ENCODE measurements at regions not wholly inside any gene's neighbourhood (a gene's known extent, or its start where the extent isn't known, plus 50 kb on each side); places are given as distances from the start of the nearest gene placed in this dataset.
"Not testable (repeated sequence)": the region's sequence is repeated elsewhere in the genome, so short reads cannot be mapped to it uniquely, and the experiment has no call there.

- H3K36me3 ChIP-seq (ENCODE audit: control insufficient read depth in 1 of 2, insufficient read depth in 2 of 2, low read length in 2 of 2): no peaks in the 10 kb centered on the region
- no peak overlapping the region for H2BK12ac ChIP-seq (ENCODE audit: low read length)
- no peak overlapping the region for H2BK5ac ChIP-seq (ENCODE audit: low read depth, low read length, poor library complexity)
- no peak overlapping the region for H3K18ac ChIP-seq (ENCODE audit: low read length)
- H4K8ac ChIP-seq (ENCODE audit: low read depth, low read length): no peak overlapping the region
- H4K91ac ChIP-seq (ENCODE audit: low read depth, low read length): no peak overlapping the region
- H3K4me1 ChIP-seq (ENCODE audit: control insufficient read depth in 1 of 2, insufficient read depth in 2 of 2, low read length in 2 of 2): no peaks in the 10 kb centered on the region
- no peaks in the 10 kb centered on the region for H3K79me1 ChIP-seq (ENCODE audit: low read length)
- no peak overlapping the region for H2AFZ ChIP-seq (ENCODE audit: insufficient read depth, low read length, poor library complexity)
- H3K9ac ChIP-seq (ENCODE audit: low read length): no peak overlapping the region
- H3K27me3 ChIP-seq (ENCODE audit: insufficient read depth, low read length): no peaks in the 10 kb centered on the region
- no peak overlapping the region for H2AK5ac ChIP-seq (ENCODE audit: low read length)
- no peak overlapping the region for H3K4me3 ChIP-seq (ENCODE audit: low read depth, low read length)
- no peak overlapping the region for H4K12ac ChIP-seq (ENCODE audit: low read depth, low read length)
- H3K4ac ChIP-seq (ENCODE audit: low read depth, low read length): no peak overlapping the region
- no peak overlapping the region for H3K4me2 ChIP-seq (ENCODE audit: low read length)
- no peak for DNase-seq
- H3K79me2 ChIP-seq (ENCODE audit: control insufficient read depth, insufficient read depth, low read length, poor library complexity): no peaks in the 10 kb centered on the region
- no peak overlapping the region for H2BK120ac ChIP-seq (ENCODE audit: insufficient read depth, low read length, poor library complexity)
- H3K23ac ChIP-seq (ENCODE audit: low read length): no peak overlapping the region
- H3K14ac ChIP-seq (ENCODE audit: low read length): no peak overlapping the region
- no CpG with 5 or more reads among the region's 3 CpGs for WGBS (ENCODE audit: extremely low coverage, insufficient coverage, insufficient read length)
- H3K27ac ChIP-seq (ENCODE audit: low read depth, low read length): no peak overlapping the region
- no peaks in the 10 kb centered on the region for H3K9me3 ChIP-seq (ENCODE audit: insufficient read depth, low read depth, low read length)
These were observed 213.9 kb upstream of the TBL1XR1 start for GRCh38 chr3:177411201-177411600.

- H3K36me3 ChIP-seq (ENCODE audit: control insufficient read depth in 1 of 2, insufficient read depth in 2 of 2, low read length in 2 of 2); H3K9ac ChIP-seq (ENCODE audit: low read length); H3K9me3 ChIP-seq (ENCODE audit: insufficient read depth, low read depth, low read length); H3K4me2 ChIP-seq (ENCODE audit: low read length); H4K12ac ChIP-seq (ENCODE audit: low read depth, low read length); H2AK5ac ChIP-seq (ENCODE audit: low read length); DNase-seq; H2BK5ac ChIP-seq (ENCODE audit: low read depth, low read length, poor library complexity); H3K18ac ChIP-seq (ENCODE audit: low read length); H3K4me3 ChIP-seq (ENCODE audit: low read depth, low read length); H3K23ac ChIP-seq (ENCODE audit: low read length); H3K27ac ChIP-seq (ENCODE audit: low read depth, low read length); H4K8ac ChIP-seq (ENCODE audit: low read depth, low read length); H3K79me1 ChIP-seq (ENCODE audit: low read length); H2BK120ac ChIP-seq (ENCODE audit: insufficient read depth, low read length, poor library complexity); H3K27me3 ChIP-seq (ENCODE audit: insufficient read depth, low read length); H4K91ac ChIP-seq (ENCODE audit: low read depth, low read length); H3K79me2 ChIP-seq (ENCODE audit: control insufficient read depth, insufficient read depth, low read length, poor library complexity); H3K4ac ChIP-seq (ENCODE audit: low read depth, low read length); H3K4me1 ChIP-seq (ENCODE audit: control insufficient read depth in 1 of 2, insufficient read depth in 2 of 2, low read length in 2 of 2); H2BK12ac ChIP-seq (ENCODE audit: low read length); H2AFZ ChIP-seq (ENCODE audit: insufficient read depth, low read length, poor library complexity); H3K14ac ChIP-seq (ENCODE audit: low read length): not testable (repeated sequence)
- WGBS (ENCODE audit: extremely low coverage, insufficient coverage, insufficient read length): no CpG with 5 or more reads among the region's 32 CpGs
These were observed 215.4 kb upstream of the TBL1XR1 start for GRCh38 chr3:177412677-177413170.

GRCh38 chr3:177414093-177414492 is 216.8 kb upstream of the TBL1XR1 start:
- no peak overlapping the region for H2AK5ac ChIP-seq (ENCODE audit: low read length)
- H4K8ac ChIP-seq (ENCODE audit: low read depth, low read length): no peak overlapping the region
- H2BK5ac ChIP-seq (ENCODE audit: low read depth, low read length, poor library complexity): no peak overlapping the region
- H3K79me1 ChIP-seq (ENCODE audit: low read length): no peaks in the 10 kb centered on the region
- no peak overlapping the region for H3K4me2 ChIP-seq (ENCODE audit: low read length)
- H4K12ac ChIP-seq (ENCODE audit: low read depth, low read length): no peak overlapping the region
- no peak overlapping the region for H2AFZ ChIP-seq (ENCODE audit: insufficient read depth, low read length, poor library complexity)
- no peak overlapping the region for H3K18ac ChIP-seq (ENCODE audit: low read length)
- H3K27ac ChIP-seq (ENCODE audit: low read depth, low read length): no peak overlapping the region
- H3K4me1 ChIP-seq (ENCODE audit: control insufficient read depth in 1 of 2, insufficient read depth in 2 of 2, low read length in 2 of 2): no peaks in the 10 kb centered on the region
- H3K23ac ChIP-seq (ENCODE audit: low read length): no peak overlapping the region
- no peaks in the 10 kb centered on the region for H3K27me3 ChIP-seq (ENCODE audit: insufficient read depth, low read length)
- H3K36me3 ChIP-seq (ENCODE audit: control insufficient read depth in 1 of 2, insufficient read depth in 2 of 2, low read length in 2 of 2): no peaks in the 10 kb centered on the region
- H2BK12ac ChIP-seq (ENCODE audit: low read length): no peak overlapping the region
- no peak overlapping the region for H3K4me3 ChIP-seq (ENCODE audit: low read depth, low read length)
- no peak for DNase-seq
- H3K9ac ChIP-seq (ENCODE audit: low read length): no peak overlapping the region
- no peak overlapping the region for H2BK120ac ChIP-seq (ENCODE audit: insufficient read depth, low read length, poor library complexity)
- no peak overlapping the region for H4K91ac ChIP-seq (ENCODE audit: low read depth, low read length)
- H3K14ac ChIP-seq (ENCODE audit: low read length): no peak overlapping the region
- no peaks in the 10 kb centered on the region for H3K9me3 ChIP-seq (ENCODE audit: insufficient read depth, low read depth, low read length)
- no peak overlapping the region for H3K4ac ChIP-seq (ENCODE audit: low read depth, low read length)
- WGBS (ENCODE audit: extremely low coverage, insufficient coverage, insufficient read length): no CpG with 5 or more reads among the region's 6 CpGs
- H3K79me2 ChIP-seq (ENCODE audit: control insufficient read depth, insufficient read depth, low read length, poor library complexity): no peaks in the 10 kb centered on the region

GRCh38 chr3:177418787-177419186 is 221.5 kb upstream of the TBL1XR1 start:
- no peak overlapping the region for H2AK5ac ChIP-seq (ENCODE audit: low read length)
- H3K27me3 ChIP-seq (ENCODE audit: insufficient read depth, low read length): no peaks in the 10 kb centered on the region
- no peaks in the 10 kb centered on the region for H3K79me1 ChIP-seq (ENCODE audit: low read length)
- H2BK5ac ChIP-seq (ENCODE audit: low read depth, low read length, poor library complexity): no peak overlapping the region
- no peak overlapping the region for H4K8ac ChIP-seq (ENCODE audit: low read depth, low read length)
- H3K9ac ChIP-seq (ENCODE audit: low read length): no peak overlapping the region
- no peak overlapping the region for H3K18ac ChIP-seq (ENCODE audit: low read length)
- H3K4ac ChIP-seq (ENCODE audit: low read depth, low read length): no peak overlapping the region
- H4K12ac ChIP-seq (ENCODE audit: low read depth, low read length): no peak overlapping the region
- H4K91ac ChIP-seq (ENCODE audit: low read depth, low read length): no peak overlapping the region
- no peaks in the 10 kb centered on the region for H3K36me3 ChIP-seq (ENCODE audit: control insufficient read depth in 1 of 2, insufficient read depth in 2 of 2, low read length in 2 of 2)
- H2BK12ac ChIP-seq (ENCODE audit: low read length): no peak overlapping the region
- no peak overlapping the region for H3K4me2 ChIP-seq (ENCODE audit: low read length)
- H3K79me2 ChIP-seq (ENCODE audit: control insufficient read depth, insufficient read depth, low read length, poor library complexity): no peaks in the 10 kb centered on the region
- H3K4me1 ChIP-seq (ENCODE audit: control insufficient read depth in 1 of 2, insufficient read depth in 2 of 2, low read length in 2 of 2): peaks cover 2 to 3% of the 10 kb centered on the region in 2 experiments
- H2AFZ ChIP-seq (ENCODE audit: insufficient read depth, low read length, poor library complexity): no peak overlapping the region
- H3K14ac ChIP-seq (ENCODE audit: low read length): no peak overlapping the region
- no CpG with 5 or more reads among the region's 1 CpG for WGBS (ENCODE audit: extremely low coverage, insufficient coverage, insufficient read length)
- peaks cover 1% of the 10 kb centered on the region for H3K9me3 ChIP-seq (ENCODE audit: insufficient read depth, low read depth, low read length)
- H3K27ac ChIP-seq (ENCODE audit: low read depth, low read length): no peak overlapping the region
- H3K23ac ChIP-seq (ENCODE audit: low read length): no peak overlapping the region
- no peak overlapping the region for H3K4me3 ChIP-seq (ENCODE audit: low read depth, low read length)
- DNase-seq: peak in 1 of 2 donors; percentile 44
- no peak overlapping the region for H2BK120ac ChIP-seq (ENCODE audit: insufficient read depth, low read length, poor library complexity)

Data from trophoblast cell (in vitro differentiated cells and primary cell).